ENCODE measurements at regions not wholly inside any gene's neighbourhood (a gene's known extent, or its start where the extent isn't known, plus 50 kb on each side); places are given as distances from the start of the nearest gene placed in this dataset.

- Histone ChIP-seq H2AFZ (ENCODE audit: low read depth, low read length) (no peak overlapping the region), H3K36me3 (ENCODE audit: insufficient read depth, low read length) (no peaks in the 10 kb centered on the region), H3K9ac (ENCODE audit: low read depth, low read length) (no peak overlapping the region), H3K27ac (ENCODE audit: low read length) (no peak overlapping the region), H3K4me1 (ENCODE audit: insufficient read depth, low read length) (no peaks in the 10 kb centered on the region), H3K9me3 (ENCODE audit: insufficient read depth, low read length, severe bottlenecking) (no peaks in the 10 kb centered on the region), H3K27me3 (ENCODE audit: insufficient read depth, low read length, poor library complexity) (peaks cover 24% of the 10 kb centered on the region), H4K20me1 (ENCODE audit: insufficient read depth, low read length) (no peaks in the 10 kb centered on the region), H3K4me2 (ENCODE audit: insufficient read depth, low read length) (no peak overlapping the region), H3K4me3 (ENCODE audit: low read depth in 1 of 2, low read length in 2 of 2) (no peak overlapping the region), H3K79me2 (ENCODE audit: insufficient read depth, low read length) (no peaks in the 10 kb centered on the region)
- ATAC-seq (ENCODE audit: insufficient read depth, low read depth) (no peak), DNase-seq (no peak)
- TF ChIP-seq EZH2 (IDR thresholded peaks at IDR 0.05; ENCODE audit: borderline replicate concordance, low read depth, low read length, severe bottlenecking), result no peak
- TF ChIP-seq, protein P1, sequence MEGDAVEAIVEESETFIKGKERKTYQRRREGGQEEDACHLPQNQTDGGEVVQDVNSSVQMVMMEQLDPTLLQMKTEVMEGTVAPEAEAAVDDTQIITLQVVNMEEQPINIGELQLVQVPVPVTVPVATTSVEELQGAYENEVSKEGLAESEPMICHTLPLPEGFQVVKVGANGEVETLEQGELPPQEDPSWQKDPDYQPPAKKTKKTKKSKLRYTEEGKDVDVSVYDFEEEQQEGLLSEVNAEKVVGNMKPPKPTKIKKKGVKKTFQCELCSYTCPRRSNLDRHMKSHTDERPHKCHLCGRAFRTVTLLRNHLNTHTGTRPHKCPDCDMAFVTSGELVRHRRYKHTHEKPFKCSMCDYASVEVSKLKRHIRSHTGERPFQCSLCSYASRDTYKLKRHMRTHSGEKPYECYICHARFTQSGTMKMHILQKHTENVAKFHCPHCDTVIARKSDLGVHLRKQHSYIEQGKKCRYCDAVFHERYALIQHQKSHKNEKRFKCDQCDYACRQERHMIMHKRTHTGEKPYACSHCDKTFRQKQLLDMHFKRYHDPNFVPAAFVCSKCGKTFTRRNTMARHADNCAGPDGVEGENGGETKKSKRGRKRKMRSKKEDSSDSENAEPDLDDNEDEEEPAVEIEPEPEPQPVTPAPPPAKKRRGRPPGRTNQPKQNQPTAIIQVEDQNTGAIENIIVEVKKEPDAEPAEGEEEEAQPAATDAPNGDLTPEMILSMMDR (IDR thresholded peaks at IDR 0.05; ENCODE audit: borderline replicate concordance, extremely low read depth, low read length, poor library complexity, severe bottlenecking), result no peak
These were observed 55.8 kb upstream of the DGKG start for GRCh38 chr3:186417791-186418190.

DNA sequence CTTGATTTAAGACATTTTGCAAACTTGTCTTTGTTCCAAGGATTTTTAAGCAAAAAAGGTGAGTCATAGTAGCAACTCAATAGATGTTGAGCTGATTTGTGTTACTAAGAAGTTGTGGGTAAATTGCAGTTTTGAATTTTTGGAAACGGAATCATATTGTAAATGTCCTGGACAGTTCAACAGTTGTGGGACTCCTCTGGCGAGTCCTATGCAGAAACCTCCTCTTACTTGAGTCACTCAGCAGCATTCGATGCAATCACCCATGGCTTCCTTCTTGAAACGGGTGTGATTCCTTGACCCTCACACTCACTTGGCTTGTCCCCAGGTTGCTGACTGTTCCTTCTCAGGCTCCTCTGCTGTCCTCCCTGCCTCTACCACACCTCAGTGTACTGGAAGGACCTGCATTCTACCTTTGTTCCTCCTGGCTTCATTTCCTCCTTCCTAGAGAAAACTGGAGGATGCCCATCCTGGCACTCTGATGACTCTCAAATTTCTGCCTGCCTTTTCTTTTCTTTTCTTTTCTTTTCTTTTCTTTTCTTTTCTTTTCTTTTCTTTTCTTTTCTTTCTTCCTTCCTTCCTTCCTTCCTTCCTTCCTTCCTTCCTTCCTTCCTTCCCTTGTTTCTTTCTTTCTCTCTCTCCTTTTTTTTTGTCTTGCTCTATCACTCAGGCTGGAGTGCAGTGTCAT, 52.8 kb upstream of the DGKG start:
- Histone ChIP-seq H3K9ac (ENCODE audit: low read depth, low read length) (no peak overlapping the region), H3K4me3 (ENCODE audit: low read depth in 1 of 2, low read length in 2 of 2) (no peak overlapping the region), H4K20me1 (ENCODE audit: insufficient read depth, low read length) (no peaks in the 10 kb centered on the region), H3K4me1 (ENCODE audit: insufficient read depth, low read length) (no peaks in the 10 kb centered on the region), H3K9me3 (ENCODE audit: insufficient read depth, low read length, severe bottlenecking) (no peaks in the 10 kb centered on the region), H2AFZ (ENCODE audit: low read depth, low read length) (no peak overlapping the region), H3K36me3 (ENCODE audit: insufficient read depth, low read length) (no peaks in the 10 kb centered on the region), H3K79me2 (ENCODE audit: insufficient read depth, low read length) (no peaks in the 10 kb centered on the region), H3K27ac (ENCODE audit: low read length) (no peak overlapping the region), H3K27me3 (ENCODE audit: insufficient read depth, low read length, poor library complexity) (peaks cover 13% of the 10 kb centered on the region), H3K4me2 (ENCODE audit: insufficient read depth, low read length) (no peak overlapping the region)
- DNase-seq (no peak), ATAC-seq (ENCODE audit: insufficient read depth, low read depth) (no peak)
- TF ChIP-seq, protein P1 (IDR thresholded peaks at IDR 0.05; ENCODE audit: borderline replicate concordance, extremely low read depth, low read length, poor library complexity, severe bottlenecking), result no peak
- no peak for TF ChIP-seq EZH2 (IDR thresholded peaks at IDR 0.05; ENCODE audit: borderline replicate concordance, low read depth, low read length, severe bottlenecking)

GRCh38 chr3:186413615-186414415, 51.8 kb upstream of the DGKG start:
- Histone ChIP-seq H3K9ac (ENCODE audit: low read depth, low read length) (no peak overlapping the region), H3K4me1 (ENCODE audit: insufficient read depth, low read length) (no peaks in the 10 kb centered on the region), H2AFZ (ENCODE audit: low read depth, low read length) (no peak overlapping the region)

More at GRCh38 chr3:186413615-186414415, 51.8 kb upstream of the DGKG start:
- ATAC-seq (ENCODE audit: insufficient read depth, low read depth), result no peak
- Histone ChIP-seq H3K79me2 (ENCODE audit: insufficient read depth, low read length) (no peaks in the 10 kb centered on the region), H3K27me3 (ENCODE audit: insufficient read depth, low read length, poor library complexity) (peaks cover 20% of the 10 kb centered on the region), H3K4me3 (ENCODE audit: low read depth in 1 of 2, low read length in 2 of 2) (no peak overlapping the region), H4K20me1 (ENCODE audit: insufficient read depth, low read length) (no peaks in the 10 kb centered on the region), H3K36me3 (ENCODE audit: insufficient read depth, low read length) (no peaks in the 10 kb centered on the region), H3K4me2 (ENCODE audit: insufficient read depth, low read length) (no peak overlapping the region), H3K9me3 (ENCODE audit: insufficient read depth, low read length, severe bottlenecking) (no peaks in the 10 kb centered on the region), H3K27ac (ENCODE audit: low read length) (no peak overlapping the region)
- TF ChIP-seq, protein P1 (IDR thresholded peaks at IDR 0.05; ENCODE audit: borderline replicate concordance, extremely low read depth, low read length, poor library complexity, severe bottlenecking), result no peak
- no peak for TF ChIP-seq EZH2 (IDR thresholded peaks at IDR 0.05; ENCODE audit: borderline replicate concordance, low read depth, low read length, severe bottlenecking)
- DNase-seq, result no peak
